ENCODE measurements at regions not wholly inside any gene's neighbourhood (a gene's known extent, or its start where the extent isn't known, plus 50 kb on each side); places are given as distances from the start of the nearest gene placed in this dataset.

DNA sequence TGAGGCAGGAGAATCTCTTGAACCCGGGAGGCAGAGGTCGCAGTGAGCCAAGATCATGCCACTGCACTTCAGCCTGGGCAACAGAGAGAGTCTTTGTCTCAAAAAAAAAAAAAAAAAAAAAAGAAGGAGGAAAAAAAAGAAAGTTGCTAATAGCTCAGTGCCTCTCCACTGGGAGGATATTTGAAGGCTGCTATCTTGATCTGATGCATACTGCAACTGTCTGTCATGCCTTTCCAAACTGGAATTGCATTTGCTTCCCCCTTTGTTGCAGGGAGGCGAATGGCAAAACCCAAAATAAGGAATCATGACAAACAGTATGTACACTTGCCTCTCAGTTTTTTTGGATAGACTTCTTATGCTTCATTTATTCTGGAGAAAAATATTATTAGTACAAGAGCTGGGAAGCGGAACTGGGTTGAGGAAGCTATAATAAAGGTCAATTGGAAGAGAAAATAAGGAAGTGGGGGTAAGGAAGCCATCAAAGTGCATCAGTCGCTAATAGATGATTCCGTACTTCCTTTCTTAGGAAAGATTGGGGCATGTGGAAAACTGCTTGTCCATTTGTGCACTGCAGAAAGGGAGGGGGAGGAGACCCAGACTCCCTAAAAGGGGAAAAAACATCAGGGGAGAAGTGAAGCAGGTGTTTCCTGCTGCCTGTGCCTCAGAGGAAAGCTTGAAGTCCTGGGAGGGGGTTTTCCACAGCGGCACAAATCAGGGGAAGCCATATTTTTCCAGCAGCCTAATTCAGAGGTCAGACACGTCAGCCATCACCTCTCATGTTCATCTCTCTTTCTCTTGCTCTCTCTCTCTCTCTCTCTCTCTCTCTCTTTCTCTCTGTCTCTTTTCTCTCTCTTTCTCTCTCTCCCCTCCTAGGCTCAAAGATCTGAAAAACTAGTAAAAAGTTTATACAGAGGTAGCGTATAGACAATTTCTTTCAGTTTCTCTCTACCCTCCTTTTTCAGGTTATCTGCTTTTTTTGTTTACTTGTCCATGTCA lies 301.4 kb upstream of the TNP1 start:
- no peak overlapping the region for H3K4me3 ChIP-seq (ENCODE audit: low read depth, low read length)
- TF ChIP-seq, protein P1, sequence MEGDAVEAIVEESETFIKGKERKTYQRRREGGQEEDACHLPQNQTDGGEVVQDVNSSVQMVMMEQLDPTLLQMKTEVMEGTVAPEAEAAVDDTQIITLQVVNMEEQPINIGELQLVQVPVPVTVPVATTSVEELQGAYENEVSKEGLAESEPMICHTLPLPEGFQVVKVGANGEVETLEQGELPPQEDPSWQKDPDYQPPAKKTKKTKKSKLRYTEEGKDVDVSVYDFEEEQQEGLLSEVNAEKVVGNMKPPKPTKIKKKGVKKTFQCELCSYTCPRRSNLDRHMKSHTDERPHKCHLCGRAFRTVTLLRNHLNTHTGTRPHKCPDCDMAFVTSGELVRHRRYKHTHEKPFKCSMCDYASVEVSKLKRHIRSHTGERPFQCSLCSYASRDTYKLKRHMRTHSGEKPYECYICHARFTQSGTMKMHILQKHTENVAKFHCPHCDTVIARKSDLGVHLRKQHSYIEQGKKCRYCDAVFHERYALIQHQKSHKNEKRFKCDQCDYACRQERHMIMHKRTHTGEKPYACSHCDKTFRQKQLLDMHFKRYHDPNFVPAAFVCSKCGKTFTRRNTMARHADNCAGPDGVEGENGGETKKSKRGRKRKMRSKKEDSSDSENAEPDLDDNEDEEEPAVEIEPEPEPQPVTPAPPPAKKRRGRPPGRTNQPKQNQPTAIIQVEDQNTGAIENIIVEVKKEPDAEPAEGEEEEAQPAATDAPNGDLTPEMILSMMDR (conservative IDR thresholded peaks at IDR 0.05; ENCODE audit: low read depth, low read length): no peak
- no peak for DNase-seq (ENCODE audit: low read depth)

DNA sequence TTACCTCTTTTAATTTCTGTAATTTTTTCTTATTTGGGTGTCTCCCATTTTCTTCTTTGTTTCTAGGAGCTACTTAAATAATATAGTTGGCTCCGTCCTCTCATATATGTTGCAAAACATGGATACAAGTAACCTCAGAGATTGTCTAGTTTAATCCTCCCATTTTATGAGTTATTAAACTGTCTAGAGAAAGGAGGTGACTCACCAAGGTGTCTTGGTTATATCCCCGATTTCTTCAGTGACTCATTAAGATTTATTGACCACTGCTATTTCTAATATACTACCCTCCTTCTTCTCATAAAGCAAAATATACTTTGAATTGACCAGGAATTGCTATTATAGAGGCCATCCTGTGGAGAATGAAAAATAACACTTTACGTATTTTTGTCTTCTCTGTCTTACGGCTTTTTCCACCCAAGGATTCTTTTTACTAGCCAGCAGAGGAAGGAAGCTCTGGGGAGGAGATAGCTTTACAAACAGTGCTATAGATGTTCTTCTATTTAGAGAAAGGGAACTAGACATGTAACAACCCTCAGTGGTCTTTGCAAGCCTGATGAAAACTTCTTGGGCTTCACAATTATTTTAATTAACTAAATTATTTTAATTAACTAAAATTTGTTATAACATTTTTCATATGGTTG lies 300.4 kb upstream of the TNP1 start:
- DNase-seq (ENCODE audit: low read depth): no peak
- TF ChIP-seq, protein P1 (conservative IDR thresholded peaks at IDR 0.05; ENCODE audit: low read depth, low read length): no peak
- no peak overlapping the region for H3K4me3 ChIP-seq (ENCODE audit: low read depth, low read length)

DNA sequence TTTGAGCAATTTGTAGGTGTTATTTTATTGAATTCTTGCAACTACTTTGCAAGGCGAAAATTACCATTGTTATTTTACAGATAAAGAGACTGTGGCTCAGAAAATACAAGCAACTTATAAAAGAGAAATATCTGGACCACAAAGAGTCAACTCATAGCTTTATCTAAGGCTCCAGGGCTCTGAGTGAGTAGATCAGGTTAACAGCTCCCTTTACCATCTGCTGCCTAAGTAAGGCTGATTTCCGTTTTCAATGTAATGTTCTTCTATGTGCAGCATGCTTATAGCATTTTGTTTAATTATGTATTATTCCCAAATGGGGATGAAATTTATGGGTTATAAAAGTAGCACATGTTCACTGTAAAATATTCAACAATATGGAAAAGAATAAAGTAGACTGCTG lies 299.1 kb upstream of the TNP1 start:
- H3K4me3 ChIP-seq (ENCODE audit: low read depth, low read length): no peak overlapping the region
- TF ChIP-seq, protein P1 (conservative IDR thresholded peaks at IDR 0.05; ENCODE audit: low read depth, low read length): no peak
- no peak for DNase-seq (ENCODE audit: low read depth)

DNA sequence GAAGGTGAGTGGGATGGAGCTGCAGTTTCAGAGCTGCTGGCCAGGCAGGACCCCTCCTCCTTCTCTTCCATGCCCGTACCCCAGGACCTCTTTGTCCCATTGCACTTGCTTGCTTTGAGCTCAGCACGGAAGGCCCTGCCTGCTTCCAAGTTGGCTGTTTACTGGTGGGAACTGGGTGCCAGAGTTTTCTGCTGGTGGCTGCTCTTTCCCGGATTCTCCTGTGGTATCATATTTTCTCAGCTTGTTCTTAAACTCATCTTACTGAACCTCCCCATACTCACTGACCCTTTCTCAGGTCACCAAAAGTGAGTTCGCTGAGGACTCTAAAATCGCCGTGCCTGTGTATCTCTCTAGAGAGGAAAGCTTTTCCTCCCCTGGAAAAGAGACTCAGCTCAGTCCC lies 297.7 kb upstream of the TNP1 start:
- no peak overlapping the region for H3K4me3 ChIP-seq (ENCODE audit: low read depth, low read length)
- TF ChIP-seq, protein P1 (conservative IDR thresholded peaks at IDR 0.05; ENCODE audit: low read depth, low read length): no peak
- DNase-seq (ENCODE audit: low read depth): no peak

DNA sequence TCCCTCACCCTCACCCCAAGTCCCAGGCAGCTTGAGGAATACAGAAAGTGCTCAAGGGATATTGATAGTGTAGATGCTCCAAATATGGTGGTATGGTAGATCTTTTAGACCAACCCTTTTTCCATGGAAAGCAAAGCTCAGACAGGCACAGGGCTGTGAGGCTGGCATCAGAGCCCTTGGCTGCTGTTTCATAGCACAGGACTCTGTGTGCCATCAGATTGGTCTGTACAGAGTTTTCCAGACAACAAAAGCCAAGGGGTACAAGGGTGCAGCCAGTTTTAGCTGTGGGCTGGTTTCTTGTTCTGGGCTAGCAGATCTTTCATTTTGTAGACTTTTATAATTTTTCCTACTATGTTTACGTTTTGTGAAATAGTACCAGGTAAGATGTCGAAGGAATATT lies 296.9 kb upstream of the TNP1 start:
- H3K4me3 ChIP-seq (ENCODE audit: low read depth, low read length): no peak overlapping the region
- DNase-seq (ENCODE audit: low read depth): no peak
- TF ChIP-seq, protein P1 (conservative IDR thresholded peaks at IDR 0.05; ENCODE audit: low read depth, low read length): no peak

DNA sequence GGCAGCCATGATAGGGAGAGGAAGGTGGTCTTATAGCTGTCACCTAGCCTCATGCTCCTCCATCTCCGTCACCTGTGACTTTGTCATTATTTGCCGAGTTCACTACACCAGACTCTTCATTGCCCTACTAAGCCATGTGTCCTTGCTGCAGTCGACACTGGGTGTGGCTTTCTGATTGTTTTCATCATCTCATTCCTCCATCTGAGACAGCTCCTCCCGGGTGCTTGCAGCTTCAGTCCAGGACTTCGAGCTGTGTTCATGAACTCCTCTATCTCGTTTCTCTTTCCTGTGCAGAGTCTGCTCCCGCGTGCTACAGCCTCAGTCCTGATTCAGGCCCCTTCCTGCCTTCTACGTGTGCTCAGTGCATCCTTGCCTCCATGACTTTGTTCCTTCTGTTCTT lies 295.1 kb upstream of the TNP1 start:
- TF ChIP-seq, protein P1 (conservative IDR thresholded peaks at IDR 0.05; ENCODE audit: low read depth, low read length): no peak
- DNase-seq (ENCODE audit: low read depth): no peak
- H3K4me3 ChIP-seq (ENCODE audit: low read depth, low read length): no peak overlapping the region

All from epithelial cell of proximal tubule (primary cell).